ENCODE measurements at regions not wholly inside any gene's neighbourhood (a gene's known extent, or its start where the extent isn't known, plus 50 kb on each side); places are given as distances from the start of the nearest gene placed in this dataset.
"Not testable (repeated sequence)": the region's sequence is repeated elsewhere in the genome, so short reads cannot be mapped to it uniquely, and the experiment has no call there.

- DNase-seq (ENCODE audit: low spot score) = no peak
- H4K20me1 ChIP-seq (ENCODE audit: insufficient read depth, poor library complexity, severe bottlenecking) = no peaks in the 10 kb centered on the region
Measured at GRCh38 chr3:171915275-171915674, 72.1 kb downstream of the TMEM212 start.

GRCh38 chr3:171916888-171917287 is 73.7 kb downstream of the TMEM212 start:
- 93% methylated on average over 3 of the region's 3 CpGs for WGBS (ENCODE audit: low lambda C conversion rate, missing lambda C conversion rate)
- no peak for TF ChIP-seq EZH2phosphoT487 (IDR thresholded peaks at IDR 0.05; ENCODE audit: low read depth, severe bottlenecking, unreplicated experiment)
- no peak for TF ChIP-seq CTCF (IDR thresholded peaks at IDR 0.05; ENCODE audit: poor library complexity)
- TF ChIP-seq EZH2 (IDR thresholded peaks at IDR 0.05; ENCODE audit: borderline replicate concordance) = no peak
- H3K36me3 ChIP-seq (replicated peaks; ENCODE audit: insufficient read depth, low read depth) = no peaks in the 10 kb centered on the region

More at GRCh38 chr3:171915275-171915674, 72.1 kb downstream of the TMEM212 start:
- no peaks in the 10 kb centered on the region for H3K27me3 ChIP-seq
- no peak overlapping the region for H2AFZ ChIP-seq
- H3K4me3 ChIP-seq = no peak overlapping the region
- H3K36me3 ChIP-seq (replicated peaks; ENCODE audit: insufficient read depth, low read depth) = no peaks in the 10 kb centered on the region
- no peaks in the 10 kb centered on the region for H3K9me2 ChIP-seq (replicated peaks; ENCODE audit: insufficient read depth)
- no peak overlapping the region for H3K4me2 ChIP-seq
- peaks cover 3% of the 10 kb centered on the region for H3K9me3 ChIP-seq (ENCODE audit: low read depth)
- no peaks in the 10 kb centered on the region for H3K4me1 ChIP-seq (ENCODE audit: insufficient read depth)
- WGBS (ENCODE audit: low lambda C conversion rate, missing lambda C conversion rate) = 39% methylated on average over 1 of the region's 1 CpG
- no peaks in the 10 kb centered on the region for H3K79me2 ChIP-seq
- TF ChIP-seq EZH2 (IDR thresholded peaks at IDR 0.05; ENCODE audit: borderline replicate concordance) (no peak), EZH2phosphoT487 (IDR thresholded peaks at IDR 0.05; ENCODE audit: low read depth, severe bottlenecking, unreplicated experiment) (no peak), CTCF (IDR thresholded peaks at IDR 0.05; ENCODE audit: poor library complexity) (no peak)
- no peak overlapping the region for H3K27ac ChIP-seq

GRCh38 chr3:171922629-171923028 is 79.5 kb downstream of the TMEM212 start:
- H2AFZ ChIP-seq; H4K20me1 ChIP-seq (ENCODE audit: insufficient read depth, poor library complexity, severe bottlenecking); DNase-seq (ENCODE audit: low spot score); H3K79me2 ChIP-seq; H3K9me3 ChIP-seq (ENCODE audit: low read depth); H3K9me2 ChIP-seq (replicated peaks; ENCODE audit: insufficient read depth); H3K27me3 ChIP-seq; H3K4me2 ChIP-seq; H3K4me1 ChIP-seq (ENCODE audit: insufficient read depth); H3K27ac ChIP-seq; H3K4me3 ChIP-seq; H3K36me3 ChIP-seq (replicated peaks; ENCODE audit: insufficient read depth, low read depth): not testable (repeated sequence)
- 63% methylated on average over 1 of the region's 1 CpG for WGBS (ENCODE audit: low lambda C conversion rate, missing lambda C conversion rate)

More at GRCh38 chr3:171916888-171917287, 73.7 kb downstream of the TMEM212 start:
- H3K27me3 ChIP-seq = no peaks in the 10 kb centered on the region
- H3K4me1 ChIP-seq (ENCODE audit: insufficient read depth) = no peaks in the 10 kb centered on the region
- H3K79me2 ChIP-seq = no peaks in the 10 kb centered on the region
- no peaks in the 10 kb centered on the region for H3K9me2 ChIP-seq (replicated peaks; ENCODE audit: insufficient read depth)
- H3K4me2 ChIP-seq = no peak overlapping the region
- H4K20me1 ChIP-seq (ENCODE audit: insufficient read depth, poor library complexity, severe bottlenecking) = no peaks in the 10 kb centered on the region
- H3K27ac ChIP-seq = no peak overlapping the region
- no peak for DNase-seq (ENCODE audit: low spot score)
- H3K4me3 ChIP-seq = no peak overlapping the region
- no peaks in the 10 kb centered on the region for H3K9me3 ChIP-seq (ENCODE audit: low read depth)
- H2AFZ ChIP-seq = no peak overlapping the region

- not testable (repeated sequence) for H3K4me1 ChIP-seq (ENCODE audit: insufficient read depth); H3K36me3 ChIP-seq (replicated peaks; ENCODE audit: insufficient read depth, low read depth); H3K9me3 ChIP-seq (ENCODE audit: low read depth); H3K4me3 ChIP-seq; DNase-seq (ENCODE audit: low spot score); H3K27me3 ChIP-seq; H3K4me2 ChIP-seq; H3K9me2 ChIP-seq (replicated peaks; ENCODE audit: insufficient read depth); H4K20me1 ChIP-seq (ENCODE audit: insufficient read depth, poor library complexity, severe bottlenecking); H3K79me2 ChIP-seq; H2AFZ ChIP-seq; H3K27ac ChIP-seq
- WGBS (ENCODE audit: low lambda C conversion rate, missing lambda C conversion rate) = 93% methylated on average over 2 of the region's 2 CpGs
Measured at GRCh38 chr3:171923668-171924067, 80.5 kb downstream of the TMEM212 start.

GRCh38 chr3:171924864-171925263 is 81.7 kb downstream of the TMEM212 start:
- not testable (repeated sequence) for H3K4me3 ChIP-seq; DNase-seq (ENCODE audit: low spot score); H3K27me3 ChIP-seq; H4K20me1 ChIP-seq (ENCODE audit: insufficient read depth, poor library complexity, severe bottlenecking); H3K4me2 ChIP-seq; H3K79me2 ChIP-seq; H3K4me1 ChIP-seq (ENCODE audit: insufficient read depth); H3K36me3 ChIP-seq (replicated peaks; ENCODE audit: insufficient read depth, low read depth); H2AFZ ChIP-seq; H3K9me2 ChIP-seq (replicated peaks; ENCODE audit: insufficient read depth); H3K27ac ChIP-seq; H3K9me3 ChIP-seq (ENCODE audit: low read depth)
- 74% methylated on average over 1 of the region's 1 CpG for WGBS (ENCODE audit: low lambda C conversion rate, missing lambda C conversion rate)
